UCSD-AML1 (cell line): ENCODE measurements at regions not wholly inside any gene's neighbourhood (a gene's known extent, or its start where the extent isn't known, plus 50 kb on each side); places are given as distances from the start of the nearest gene placed in this dataset.
"Not testable (repeated sequence)": the region's sequence is repeated elsewhere in the genome, so short reads cannot be mapped to it uniquely, and the experiment has no call there.

Experiments
- DNase-seq: peaks from one replicate; lab custom pipeline; 2025; ENCODE audit not compliant: unreplicated experiment; lab: John Stamatoyannopoulos, UW

DNA sequence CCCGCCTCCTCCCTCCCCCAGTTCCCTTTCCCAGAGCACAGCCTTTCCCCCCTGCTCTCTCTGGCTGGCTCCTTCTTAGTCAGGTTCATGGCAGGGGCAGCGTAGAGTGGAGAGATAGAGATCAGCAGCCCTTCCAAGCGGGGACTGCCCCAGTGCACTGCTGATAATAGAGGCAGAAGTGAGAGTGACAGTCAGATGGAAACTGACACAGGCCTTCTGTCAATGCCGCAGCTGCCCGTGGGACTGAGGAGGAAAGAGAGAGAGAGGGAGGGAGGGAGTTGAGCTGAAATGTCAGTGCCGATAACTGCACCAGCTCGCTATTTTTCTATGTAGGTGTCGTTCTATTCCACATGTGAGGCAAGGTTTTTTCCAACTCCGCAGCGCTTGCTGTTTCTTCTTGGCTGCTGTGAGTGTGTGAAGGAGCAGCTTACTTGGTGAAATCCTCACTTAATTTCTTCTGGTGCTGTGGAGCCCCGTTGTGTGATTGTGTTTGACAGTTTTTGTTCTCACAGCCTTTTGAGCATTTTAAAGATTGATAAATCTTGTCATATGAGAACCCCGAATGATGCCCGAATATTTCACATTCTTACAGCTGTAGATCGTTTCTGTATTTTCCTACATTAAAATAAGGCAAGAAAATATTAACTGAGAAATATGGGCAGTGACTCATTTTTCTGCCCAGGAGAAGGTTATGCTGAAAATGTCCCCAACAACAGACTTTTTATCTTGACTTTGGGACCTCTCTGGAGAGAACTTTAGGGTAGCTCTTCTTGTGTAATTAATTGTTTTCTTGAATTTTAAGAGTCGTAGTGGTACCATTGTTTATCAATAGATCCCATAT lies 386.4 kb upstream of the MMS22L start:
- DNase-seq: no peak

DNA sequence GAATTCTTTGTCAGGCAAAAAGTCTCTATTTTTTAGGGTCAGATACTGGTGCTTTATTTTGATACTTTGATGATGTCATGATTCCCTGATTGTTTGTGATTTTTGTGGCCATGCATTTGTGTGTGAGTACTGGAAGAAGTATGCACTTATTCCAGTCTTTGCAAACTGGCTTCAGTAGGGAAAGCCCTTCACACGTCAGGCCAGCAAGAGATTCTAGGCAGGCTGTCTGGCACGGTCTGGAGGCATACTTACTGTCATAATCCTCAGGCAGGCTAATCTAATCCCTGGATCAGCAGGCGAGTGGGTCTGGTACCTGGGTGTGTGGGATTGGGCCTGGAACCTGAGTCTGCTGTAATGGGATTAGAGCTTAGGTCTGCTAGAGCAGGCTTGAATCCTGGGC lies 391.8 kb upstream of the MMS22L start:
- DNase-seq: no peak

DNA sequence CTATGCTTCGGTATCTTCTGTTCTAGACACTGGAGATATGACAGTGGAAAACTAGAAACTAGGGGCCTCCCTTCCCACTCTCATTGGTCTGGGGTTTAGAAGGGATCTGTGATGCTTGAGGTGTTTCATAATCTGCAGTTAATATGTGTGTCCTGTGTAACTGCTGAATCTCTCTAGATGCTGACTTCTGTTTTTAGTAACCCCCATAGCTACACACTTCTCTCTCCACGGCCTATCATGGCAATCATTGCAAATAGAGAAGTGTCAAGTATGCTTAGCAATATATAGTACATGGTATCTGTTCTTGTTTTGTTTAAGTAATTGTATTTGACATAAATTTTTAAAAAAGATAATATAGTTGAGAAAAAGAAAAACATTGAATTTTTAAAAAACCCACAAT lies 394.6 kb upstream of the MMS22L start:
- DNase-seq: no peak

DNA sequence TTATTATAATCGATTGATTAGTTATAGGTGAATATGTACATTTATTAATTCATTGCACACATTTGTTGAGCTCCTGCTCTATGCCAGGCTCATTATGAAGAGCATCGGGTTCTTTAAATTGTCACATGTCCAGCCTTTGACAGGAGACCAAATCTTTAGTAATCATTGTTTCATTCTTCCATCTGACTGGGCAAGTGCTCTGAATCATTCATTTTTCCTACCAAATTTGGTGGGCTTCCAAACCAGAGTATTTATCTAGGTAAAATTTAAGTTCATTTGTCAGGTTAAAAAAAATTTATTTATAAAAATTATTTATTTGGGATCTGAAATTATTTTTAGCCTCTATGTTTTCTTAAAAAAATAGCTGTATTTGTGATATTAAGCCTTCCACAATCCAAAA lies 404.9 kb upstream of the MMS22L start:
- DNase-seq: no peak

DNA sequence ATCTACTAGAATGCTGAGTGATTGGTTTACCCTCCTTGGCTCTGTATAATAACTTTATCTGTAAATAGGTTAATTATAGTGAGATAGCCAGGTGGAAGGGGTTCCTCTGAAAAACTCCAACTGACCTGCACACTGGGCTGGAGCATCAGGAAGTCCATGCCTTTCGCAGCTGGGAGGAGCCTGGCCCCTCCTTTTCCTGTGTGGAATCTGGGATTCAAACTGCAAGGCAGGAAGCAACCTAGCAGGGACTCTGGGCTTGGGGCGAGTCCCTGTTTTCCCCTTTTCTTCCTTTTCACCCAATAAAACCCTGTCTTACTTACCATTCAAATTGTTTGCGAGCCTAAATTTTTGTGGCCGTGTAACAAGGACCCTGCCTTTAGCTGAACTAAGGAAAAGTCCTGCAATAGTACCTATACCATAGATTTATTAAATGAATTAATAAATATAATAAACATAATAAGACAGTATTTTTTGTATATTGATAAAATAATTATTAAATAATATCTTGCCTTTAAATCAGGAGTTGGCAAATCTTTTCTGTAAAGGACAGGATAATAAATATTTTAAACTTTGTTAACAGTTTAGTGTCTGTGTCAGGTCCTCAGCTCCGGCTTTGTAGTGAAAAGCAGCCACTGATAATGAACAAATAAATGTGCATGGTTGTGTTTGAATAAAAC lies 406.2 kb upstream of the MMS22L start:
- peak; percentile 6 for DNase-seq

DNA sequence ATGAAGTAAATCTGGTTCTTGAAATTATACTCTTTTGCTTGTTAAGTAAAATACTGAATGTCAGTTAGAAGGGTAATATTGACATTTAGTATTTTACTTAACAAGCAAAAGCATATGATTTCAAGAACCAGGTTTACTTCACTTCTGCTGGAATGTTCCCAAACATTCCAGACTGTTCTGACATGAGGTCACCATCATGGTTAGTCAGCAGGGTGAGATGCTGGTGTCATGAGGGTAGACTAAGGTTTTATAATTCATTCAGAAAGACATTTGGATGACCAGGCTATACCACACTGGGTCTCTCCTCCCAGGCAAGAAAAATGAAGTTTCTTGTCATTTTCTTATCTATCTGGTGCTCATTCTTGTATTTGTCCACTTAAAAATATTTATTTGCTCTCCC lies 414.4 kb upstream of the MMS22L start:
- no peak for DNase-seq

DNA sequence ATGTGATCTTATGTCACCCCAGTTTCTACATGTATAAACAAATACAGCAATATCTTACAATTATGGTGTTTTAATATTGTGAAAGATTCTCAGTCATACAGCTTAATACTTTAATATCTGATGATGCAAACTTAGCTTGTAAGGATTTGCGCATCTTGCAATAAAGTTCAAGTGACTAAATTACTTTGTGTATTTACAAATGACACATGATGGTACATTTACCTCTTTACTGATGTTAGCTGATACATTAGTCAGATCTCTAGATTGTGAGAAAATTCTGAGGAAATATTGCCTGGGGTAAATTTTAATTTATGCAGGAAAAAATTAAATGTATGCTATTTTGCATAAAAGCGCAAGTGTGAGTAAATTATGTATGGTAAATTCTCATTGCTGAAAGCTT lies 418.8 kb upstream of the MMS22L start:
- no peak for DNase-seq

DNA sequence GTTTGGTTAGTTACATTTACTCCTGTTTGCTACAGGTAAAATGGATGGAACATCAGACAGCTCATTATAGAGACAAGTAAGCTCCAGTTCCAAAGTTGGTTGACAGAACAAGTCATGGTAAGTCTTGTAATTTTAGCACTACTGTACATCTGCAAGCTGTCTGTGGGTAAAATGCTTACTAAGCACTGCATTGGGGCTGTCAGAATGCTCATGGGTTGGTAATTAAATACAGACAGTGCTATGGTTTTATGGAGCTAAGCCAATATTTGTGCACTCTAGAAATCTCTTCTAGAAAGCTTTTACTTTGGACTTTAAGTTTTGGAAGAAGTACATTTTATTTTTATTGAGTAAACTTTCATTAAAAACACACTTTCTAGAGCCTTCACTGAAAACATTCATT lies 419.2 kb upstream of the MMS22L start:
- DNase-seq: no peak

DNA sequence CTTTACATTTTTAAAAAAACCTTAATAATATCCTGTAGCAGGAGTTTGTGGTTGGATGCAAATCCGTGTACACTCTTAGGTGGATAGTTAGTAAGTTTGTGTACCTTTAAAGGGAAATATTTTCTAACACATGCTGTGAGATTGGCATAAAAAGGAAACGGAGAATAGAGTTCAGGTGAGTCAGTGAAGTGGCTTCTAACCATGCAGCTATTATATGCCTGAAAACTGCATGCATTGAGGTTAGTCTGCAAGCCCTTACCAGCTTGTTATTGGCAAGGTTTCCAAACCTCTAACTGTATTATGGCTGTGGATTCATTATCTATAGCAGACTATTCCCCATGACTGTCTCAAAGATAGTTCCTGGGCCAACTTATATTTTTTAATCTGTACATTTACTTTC lies 420.6 kb upstream of the MMS22L start:
- no peak for DNase-seq

DNA sequence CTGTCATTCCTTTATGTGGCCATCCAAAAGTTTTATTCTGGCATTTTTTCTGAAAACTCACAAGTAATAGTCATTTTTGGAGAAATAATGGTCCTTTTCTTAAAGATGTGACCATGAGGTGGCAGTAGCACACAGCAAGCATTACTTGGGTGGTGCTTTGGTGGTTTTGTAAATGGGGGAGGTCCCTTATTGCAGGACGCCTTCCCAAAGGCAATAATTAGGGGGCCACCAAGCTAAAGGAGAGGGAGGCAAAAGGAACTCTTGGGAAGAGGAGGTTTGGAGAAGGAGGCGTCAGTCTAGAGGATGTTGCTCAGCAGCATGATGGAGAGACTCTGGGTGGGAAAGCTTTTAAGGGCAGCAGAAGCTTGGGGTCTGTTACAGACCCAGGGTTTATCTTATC lies 422.6 kb upstream of the MMS22L start:
- peak; percentile 6 for DNase-seq

DNA sequence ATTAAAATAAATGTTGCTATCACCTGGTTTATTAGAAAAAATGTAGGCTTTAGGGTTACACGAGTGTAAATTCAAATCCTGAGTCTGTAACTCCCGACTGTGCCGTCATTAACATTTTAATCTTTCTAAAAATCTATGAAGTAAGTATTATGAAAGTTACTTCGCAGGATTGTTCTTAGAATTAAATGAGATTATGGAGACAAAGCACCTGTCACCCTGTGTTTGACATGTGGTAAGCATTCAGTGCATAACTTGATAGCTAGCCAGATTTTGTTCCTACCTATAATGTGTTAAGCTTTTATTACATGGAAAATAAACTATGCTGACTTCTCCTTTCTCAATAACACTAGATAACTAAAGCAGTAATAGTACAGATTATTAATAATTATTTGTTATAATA lies 429.7 kb upstream of the MMS22L start:
- no peak for DNase-seq

DNA sequence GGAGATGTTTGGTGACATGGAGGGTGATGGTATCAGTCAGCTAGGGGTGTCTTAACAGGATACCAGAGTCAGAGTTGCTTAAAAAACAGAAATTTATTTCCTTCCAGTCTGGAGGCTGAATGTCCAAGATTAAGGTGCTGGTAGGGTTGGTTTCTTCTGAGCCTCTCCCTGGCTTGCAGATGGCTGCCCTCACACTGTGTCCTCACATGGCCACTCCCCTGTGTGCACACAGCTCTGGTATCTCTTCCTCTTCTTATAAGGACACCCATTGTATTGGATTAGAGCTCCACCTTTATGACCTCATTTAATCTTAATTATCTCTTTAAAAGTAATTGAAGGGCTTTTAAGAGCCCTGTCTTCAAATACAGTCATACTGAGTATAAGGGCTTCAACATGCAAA lies 431.8 kb upstream of the MMS22L start:
- no peak for DNase-seq

DNA sequence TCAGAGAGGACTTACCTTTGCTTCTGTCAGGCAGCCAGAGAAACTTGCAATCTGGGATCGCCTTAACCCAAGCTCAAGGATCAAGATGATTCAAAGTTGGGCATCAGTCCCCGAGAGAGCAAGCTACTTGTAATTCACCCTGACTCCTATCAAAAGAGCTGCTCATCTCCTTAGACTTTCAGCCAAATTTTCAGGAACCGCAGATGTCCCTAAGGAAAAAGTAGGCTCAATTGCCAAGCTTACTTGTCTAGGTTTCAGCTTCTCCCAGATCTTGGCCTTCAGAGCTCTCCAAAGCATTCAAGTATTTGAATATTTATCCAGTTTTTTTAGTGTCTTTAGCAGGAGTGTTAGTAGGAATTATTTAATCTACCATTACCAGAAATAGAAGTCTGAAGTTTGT lies 434.1 kb upstream of the MMS22L start:
- DNase-seq: no peak

DNA sequence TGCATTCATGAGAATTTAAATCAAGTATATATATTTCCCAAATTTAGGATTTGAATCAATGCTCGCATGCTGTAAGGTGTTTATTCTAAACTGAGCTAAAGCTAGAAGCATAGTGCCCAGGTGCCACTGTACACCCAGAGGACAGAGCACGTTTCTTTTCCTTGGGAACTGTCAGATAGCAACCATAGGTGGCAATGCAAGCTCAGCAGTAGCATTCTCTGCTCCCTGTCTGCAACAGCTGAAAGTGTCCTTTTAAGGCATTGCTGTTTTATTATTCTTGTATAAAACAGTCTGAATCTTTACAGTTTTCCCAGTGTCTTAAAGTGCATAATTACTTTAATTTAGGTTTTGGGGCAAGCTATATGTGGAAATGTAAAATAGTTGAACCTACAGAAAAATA lies 443.4 kb upstream of the MMS22L start:
- DNase-seq: no peak

DNA sequence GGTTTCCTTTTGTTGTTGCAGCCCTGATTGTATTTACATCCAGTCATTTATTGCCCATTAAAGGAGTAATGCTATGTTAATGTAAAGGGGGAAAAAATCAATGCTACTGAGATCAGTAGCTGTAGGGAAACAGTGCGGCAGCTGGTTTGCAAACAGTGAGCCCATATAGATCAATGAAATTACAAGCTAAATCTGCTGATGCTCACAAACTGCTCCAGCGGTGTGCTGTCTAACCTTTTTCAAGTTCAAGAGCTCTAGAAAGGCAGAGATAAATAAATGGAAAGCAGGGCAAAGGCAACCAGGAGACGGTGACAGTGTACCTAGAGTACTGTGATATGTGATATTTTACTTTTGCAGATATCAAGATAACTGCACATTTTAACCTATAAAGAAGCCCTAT lies 449.0 kb upstream of the MMS22L start:
- DNase-seq: no peak

DNA sequence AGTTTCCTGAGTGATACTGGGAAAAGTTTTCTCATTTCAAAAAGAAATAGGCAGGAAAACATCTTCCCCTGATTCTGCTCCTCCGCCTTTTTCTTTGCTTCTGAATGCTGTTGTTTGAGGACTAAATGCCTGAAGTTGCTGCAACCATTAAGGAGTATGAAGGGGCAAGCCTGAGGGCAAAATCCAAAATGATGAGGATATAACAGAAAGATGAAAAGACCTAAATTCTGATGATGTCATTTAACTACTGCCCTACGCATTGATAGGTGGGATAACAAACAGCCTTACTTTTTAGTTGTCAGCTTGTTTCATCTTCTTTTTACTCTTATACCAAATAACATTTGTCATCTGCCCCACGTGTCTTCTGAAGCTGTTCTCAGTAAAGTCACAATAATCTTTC lies 474.6 kb upstream of the MMS22L start:
- DNase-seq: no peak

DNA sequence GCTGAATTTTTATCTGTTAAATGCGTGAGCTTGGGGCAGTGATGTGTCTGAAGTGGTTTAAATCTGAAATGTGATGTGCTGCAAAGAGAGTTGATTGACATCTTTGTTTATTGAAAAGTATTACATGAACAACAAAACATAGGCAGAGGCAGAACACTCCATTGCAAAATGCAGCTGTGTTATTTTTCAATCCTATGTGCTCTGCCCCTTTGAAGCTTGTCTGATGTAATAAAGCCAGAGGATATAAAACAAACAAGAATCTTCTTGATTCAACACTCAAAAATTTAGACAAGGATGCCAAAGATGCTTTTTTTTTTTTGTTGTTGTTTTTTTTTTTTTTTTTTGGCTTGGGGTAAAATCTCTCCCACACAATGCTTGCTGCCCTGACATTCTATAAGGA lies 482.4 kb upstream of the MMS22L start:
- no peak for DNase-seq

DNA sequence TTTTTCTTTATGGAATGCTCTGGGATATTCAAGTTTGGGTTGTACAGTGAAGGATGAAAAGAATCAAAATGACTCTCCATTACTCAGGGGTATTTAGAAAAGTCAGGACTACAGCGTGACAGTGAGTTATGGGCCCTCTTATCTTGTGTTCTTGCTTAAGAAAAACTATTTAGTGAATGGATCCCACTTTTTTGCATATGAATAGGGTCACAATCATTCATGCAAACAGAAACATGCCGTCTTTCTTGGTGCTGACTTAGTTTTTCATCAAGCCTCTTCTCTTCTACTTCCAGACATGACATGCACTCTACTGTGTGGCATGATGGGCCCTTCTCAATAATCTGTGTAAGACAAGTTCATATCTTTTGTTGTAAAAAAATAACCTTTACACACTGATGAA lies 488.4 kb upstream of the MMS22L start:
- DNase-seq: no peak

DNA sequence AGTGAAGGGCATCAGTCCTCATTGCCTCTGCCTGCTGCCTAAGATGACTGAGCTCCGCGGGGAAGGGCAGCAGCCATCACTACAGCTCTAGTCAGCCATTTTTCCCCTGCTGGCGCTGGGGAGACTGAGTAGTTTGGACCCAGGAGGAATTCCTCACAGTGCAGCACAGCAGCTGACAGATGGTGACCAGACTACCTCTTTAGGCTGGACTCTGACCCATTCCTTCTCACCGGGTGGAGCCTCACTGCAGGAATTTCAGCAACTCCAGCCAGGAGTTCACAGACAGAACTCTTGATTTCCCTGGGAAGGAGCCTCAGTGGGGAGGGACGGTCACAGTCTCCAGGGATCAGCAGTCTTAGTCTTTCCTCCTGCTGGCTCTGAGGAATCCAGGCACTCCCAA lies 492.0 kb upstream of the MMS22L start:
- DNase-seq: no peak

DNA sequence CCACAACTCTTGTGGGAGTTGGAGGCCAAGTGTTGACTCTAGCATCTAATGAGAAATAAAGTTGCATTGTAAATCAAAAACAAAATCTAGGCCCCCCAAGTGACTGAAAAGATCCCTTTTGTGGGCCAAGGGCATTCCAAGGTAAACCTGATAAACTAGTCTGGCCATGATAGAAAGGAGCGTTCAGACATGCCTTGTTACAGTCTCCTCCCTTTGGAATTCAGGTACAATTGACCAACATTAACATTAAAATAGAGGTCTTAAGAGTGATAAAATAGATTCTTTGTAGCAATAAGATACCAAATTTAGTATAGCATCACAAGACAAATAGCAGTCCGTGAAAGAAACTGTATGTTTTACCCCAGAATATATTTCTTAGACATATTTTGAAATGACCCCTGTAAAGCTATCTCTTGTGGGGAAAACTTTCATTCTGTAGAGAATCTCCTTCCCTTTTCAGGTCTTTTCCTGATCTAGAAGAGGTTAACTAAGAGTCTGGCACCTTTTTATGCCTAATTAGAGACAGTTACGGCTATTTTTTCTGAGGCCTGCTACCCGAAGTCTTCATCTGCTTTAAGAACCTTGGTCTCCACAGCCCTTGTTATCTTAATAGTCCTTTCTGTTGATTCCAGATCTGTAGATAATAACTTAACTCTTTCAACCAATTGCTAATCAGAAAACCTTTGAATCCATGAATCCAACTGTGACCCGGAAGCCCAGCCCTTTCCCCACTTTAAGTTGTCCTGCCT lies 495.4 kb upstream of the MMS22L start:
- no peak for DNase-seq

DNA sequence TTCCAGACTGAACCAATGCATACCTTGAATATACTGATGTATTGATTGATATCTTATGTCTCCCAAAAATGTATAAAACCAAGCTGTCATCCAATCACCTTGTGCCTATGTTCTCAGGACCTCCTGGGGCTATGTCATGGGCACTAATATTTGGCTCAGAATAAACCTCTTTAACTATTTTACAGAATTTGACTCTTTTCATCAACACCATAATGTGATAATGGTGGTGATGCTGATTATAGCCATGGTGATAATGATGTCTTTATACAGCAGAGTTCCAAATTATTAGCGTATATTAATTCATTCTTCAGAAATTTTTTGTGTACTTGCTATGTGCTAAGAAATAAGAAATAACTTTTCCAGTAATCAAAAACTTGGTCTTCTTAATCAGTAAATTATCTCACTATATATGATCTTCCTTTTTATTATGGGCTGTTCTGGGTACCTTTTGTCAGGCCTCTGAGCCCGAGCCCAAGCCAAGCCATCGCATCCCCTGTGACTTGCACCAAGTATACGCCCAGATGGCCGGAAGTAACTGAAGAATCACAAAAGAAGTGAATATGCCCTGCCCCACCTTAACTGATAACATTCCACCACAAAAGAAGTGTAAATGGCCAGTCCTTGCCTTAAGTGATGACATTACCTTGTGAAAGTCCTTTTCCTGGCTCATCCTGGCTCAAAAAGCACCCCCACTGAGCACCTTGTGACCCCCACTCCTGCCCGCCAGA lies 496.2 kb upstream of the MMS22L start:
- not testable (repeated sequence) for DNase-seq
